GM18867 (cell line): ENCODE measurements at regions not wholly inside any gene's neighbourhood (a gene's known extent, or its start where the extent isn't known, plus 50 kb on each side); places are given as distances from the start of the nearest gene placed in this dataset.

Experiments used
- ATAC-seq: cut with Tn5 transposase; IDR thresholded peaks from one replicate; pipeline ENCODE4 v1.9.1; 2021; ENCODE audit warnings: mild to moderate bottlenecking, moderate library complexity; ENCODE audit not compliant: unreplicated experiment

GRCh38 chr7:24469118-24469517 is 104.1 kb upstream of the PALS2 start:
- no peak for ATAC-seq

GRCh38 chr7:24472093-24472492 is 101.2 kb upstream of the PALS2 start:
- ATAC-seq = no peak

GRCh38 chr7:24475166-24475961 is 97.9 kb upstream of the PALS2 start:
- no peak for ATAC-seq

GRCh38 chr7:24476227-24476626 is 97.0 kb upstream of the PALS2 start:
- no peak for ATAC-seq

- ATAC-seq = no peak
Observed at GRCh38 chr7:24477398-24478136, 95.7 kb upstream of the PALS2 start.

GRCh38 chr7:24478137-24478655 is 95.1 kb upstream of the PALS2 start:
- no peak for ATAC-seq

GRCh38 chr7:24480501-24480900 is 92.8 kb upstream of the PALS2 start:
- no peak for ATAC-seq

- ATAC-seq = no peak
Observed at GRCh38 chr7:24483804-24484203, 89.4 kb upstream of the PALS2 start.

- no peak for ATAC-seq
Observed at GRCh38 chr7:24492576-24492975, 80.7 kb upstream of the PALS2 start.

GRCh38 chr7:24494832-24495231 is 78.4 kb upstream of the PALS2 start:
- ATAC-seq = no peak

GRCh38 chr7:24496036-24496435 is 77.2 kb upstream of the PALS2 start:
- ATAC-seq = no peak

GRCh38 chr7:24498439-24498838 is 74.8 kb upstream of the PALS2 start:
- no peak for ATAC-seq

GRCh38 chr7:24499871-24500270 is 73.4 kb upstream of the PALS2 start:
- ATAC-seq = no peak

GRCh38 chr7:24500599-24500998 is 72.7 kb upstream of the PALS2 start:
- ATAC-seq = no peak

- no peak for ATAC-seq
Observed at GRCh38 chr7:24501009-24501408, 72.2 kb upstream of the PALS2 start.

GRCh38 chr7:24501443-24502134 is 71.7 kb upstream of the PALS2 start:
- no peak for ATAC-seq

- ATAC-seq = no peak
Observed at GRCh38 chr7:24502135-24502488, 71.1 kb upstream of the PALS2 start.

- no peak for ATAC-seq
Observed at GRCh38 chr7:24503506-24503905, 69.7 kb upstream of the PALS2 start.

- peak; percentile 41 for ATAC-seq
Observed at GRCh38 chr7:24504040-24504439, 69.2 kb upstream of the PALS2 start.

- ATAC-seq = no peak
Observed at GRCh38 chr7:24504836-24505235, 68.4 kb upstream of the PALS2 start.

- ATAC-seq = no peak
Observed at GRCh38 chr7:24505968-24506367, 67.3 kb upstream of the PALS2 start.

- no peak for ATAC-seq
Observed at GRCh38 chr7:24508316-24508715, 64.9 kb upstream of the PALS2 start.
